ENCODE measurements at regions not wholly inside any gene's neighbourhood (a gene's known extent, or its start where the extent isn't known, plus 50 kb on each side); places are given as distances from the start of the nearest gene placed in this dataset.
A peak's percentile ranks its signal among the peaks of the same experiment; 100 is the strongest.

GRCh38 chr11:116445108-116446047, 327.4 kb downstream of the BUD13 start:
- Mint-ChIP-seq H3K36me3 (ENCODE audit: low read depth) (no peaks in the 10 kb centered on the region), H3K4me1 (peaks cover 14% of the 10 kb centered on the region), H3K27ac (peak overlapping the region in 2 of 3 experiments; percentile 17 to 32), H3K27me3 (ENCODE audit: low read depth) (no peaks in the 10 kb centered on the region), H3K9me3 (peaks cover 27% of the 10 kb centered on the region), H3K4me3 (no peak overlapping the region)
- TF ChIP-seq CTCF (IDR thresholded peaks at IDR 0.05; ENCODE audit: unreplicated experiment in 3 of 3) = no peak

GRCh38 chr11:116442238-116442752, 330.5 kb downstream of the BUD13 start:
- Mint-ChIP-seq H3K4me3 (no peak overlapping the region), H3K9me3 (peaks cover 34% of the 10 kb centered on the region), H3K4me1 (peaks cover 11% of the 10 kb centered on the region), H3K36me3 (ENCODE audit: low read depth) (no peaks in the 10 kb centered on the region), H3K27ac (no peak overlapping the region), H3K27me3 (ENCODE audit: low read depth) (no peaks in the 10 kb centered on the region)
- TF ChIP-seq CTCF (IDR thresholded peaks at IDR 0.05; ENCODE audit: unreplicated experiment in 3 of 3) = no peak

DNA sequence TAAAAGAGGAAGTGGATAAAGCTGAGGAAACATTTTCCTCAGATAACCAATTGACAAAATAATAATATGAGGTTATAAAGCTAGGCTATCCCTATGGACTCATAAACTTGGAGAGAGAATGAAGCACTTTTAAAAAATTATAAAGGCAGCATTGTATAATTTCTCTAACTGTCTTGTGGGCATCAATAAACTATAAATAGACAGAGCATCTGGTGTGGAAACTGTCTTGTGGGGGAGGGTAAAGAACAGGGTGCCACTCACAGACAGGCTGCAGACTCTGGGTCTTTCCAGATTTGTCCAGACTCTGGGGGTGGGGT, 333.5 kb downstream of the BUD13 start:
- H3K4me1 Mint-ChIP-seq = peaks cover 9% of the 10 kb centered on the region
- H3K4me3 Mint-ChIP-seq = no peak overlapping the region
- H3K27me3 Mint-ChIP-seq (ENCODE audit: low read depth) = peaks cover 1% of the 10 kb centered on the region
- peaks cover 34% of the 10 kb centered on the region for H3K9me3 Mint-ChIP-seq
- H3K36me3 Mint-ChIP-seq (ENCODE audit: low read depth) = no peaks in the 10 kb centered on the region
- no peak for TF ChIP-seq CTCF (IDR thresholded peaks at IDR 0.05; ENCODE audit: unreplicated experiment in 3 of 3)
- no peak overlapping the region for H3K27ac Mint-ChIP-seq

- peaks cover 6% of the 10 kb centered on the region for H3K27me3 Mint-ChIP-seq (ENCODE audit: low read depth)
- H3K4me3 Mint-ChIP-seq = no peak overlapping the region
- no peaks in the 10 kb centered on the region for H3K36me3 Mint-ChIP-seq (ENCODE audit: low read depth)
Measured at GRCh38 chr11:116438651-116439360, 334.0 kb downstream of the BUD13 start.

DNA sequence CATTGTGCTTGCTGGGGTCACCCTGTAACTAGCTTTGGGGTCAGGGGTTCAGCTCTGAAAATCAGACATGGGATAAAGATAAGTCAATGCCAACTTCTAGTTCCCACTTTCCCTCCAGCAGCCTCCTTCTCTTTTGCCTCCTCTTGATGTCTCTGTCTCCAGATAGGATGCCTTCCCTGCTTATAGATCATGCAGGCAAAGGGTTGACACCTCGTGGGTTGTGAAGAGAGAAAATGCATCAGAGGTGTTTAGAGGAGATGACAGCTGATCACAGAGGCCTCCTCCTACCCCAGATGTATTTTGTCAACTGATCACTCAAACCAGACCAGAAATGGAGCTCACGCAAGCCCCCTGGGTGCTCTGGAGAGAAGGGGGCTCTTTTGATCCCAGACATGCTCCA, 337.8 kb downstream of the BUD13 start:
- H3K4me1 Mint-ChIP-seq = peaks cover 9% of the 10 kb centered on the region
- H3K9me3 Mint-ChIP-seq = peaks cover 11% of the 10 kb centered on the region
- H3K27ac Mint-ChIP-seq = no peak overlapping the region
- TF ChIP-seq CTCF (IDR thresholded peaks at IDR 0.05; ENCODE audit: unreplicated experiment in 3 of 3) = no peak
- no peaks in the 10 kb centered on the region for H3K36me3 Mint-ChIP-seq (ENCODE audit: low read depth)
- H3K27me3 Mint-ChIP-seq (ENCODE audit: low read depth) = peaks cover 11% of the 10 kb centered on the region
- H3K4me3 Mint-ChIP-seq = no peak overlapping the region

More at GRCh38 chr11:116438651-116439360, 334.0 kb downstream of the BUD13 start:
- H3K27ac Mint-ChIP-seq = no peak overlapping the region
- peaks cover 9% of the 10 kb centered on the region for H3K4me1 Mint-ChIP-seq
- no peak for TF ChIP-seq CTCF (IDR thresholded peaks at IDR 0.05; ENCODE audit: unreplicated experiment in 3 of 3)
- peaks cover 31% of the 10 kb centered on the region for H3K9me3 Mint-ChIP-seq
